ENCODE measurements at regions not wholly inside any gene's neighbourhood (a gene's known extent, or its start where the extent isn't known, plus 50 kb on each side); places are given as distances from the start of the nearest gene placed in this dataset.

- H3K4me3 ChIP-seq (ENCODE audit: low read length), result no peak overlapping the region
- no peak for ATAC-seq
- H3K4me1 ChIP-seq (ENCODE audit: control insufficient read depth, insufficient read depth, low read length), result no peaks in the 10 kb centered on the region
- H3K27ac Mint-ChIP-seq, result no peak overlapping the region
- H3K4me3 Mint-ChIP-seq, result no peak overlapping the region
- H3K27ac ChIP-seq (ENCODE audit: low read length), result no peak overlapping the region
- H3K36me3 ChIP-seq (ENCODE audit: control insufficient read depth, insufficient read depth, low read length), result no peaks in the 10 kb centered on the region
- intact Hi-C loops (cut with micrococcal nuclease), result no loop called here
- no peaks in the 10 kb centered on the region for H3K9me3 ChIP-seq (ENCODE audit: control insufficient read depth, insufficient read depth, low read length)
- no peak for DNase-seq
- H3K4me1 Mint-ChIP-seq, result no peaks in the 10 kb centered on the region
- H3K27me3 ChIP-seq (ENCODE audit: control insufficient read depth, insufficient read depth, low read length), result no peaks in the 10 kb centered on the region
- TF ChIP-seq CTCF (IDR thresholded peaks at IDR 0.05), result no peak
- H3K27me3 Mint-ChIP-seq (ENCODE audit: low read depth in 2 of 2), result peaks cover 0 to 28% of the 10 kb centered on the region in 2 donors
- 100% methylated on average over 1 of the region's 1 CpG for WGBS (ENCODE audit: insufficient coverage)
- no peaks in the 10 kb centered on the region for H3K9me3 Mint-ChIP-seq
- H3K36me3 Mint-ChIP-seq, result no peaks in the 10 kb centered on the region
Observed at GRCh38 chr16:80489173-80489572, 51.6 kb upstream of the DYNLRB2 start.

DNA sequence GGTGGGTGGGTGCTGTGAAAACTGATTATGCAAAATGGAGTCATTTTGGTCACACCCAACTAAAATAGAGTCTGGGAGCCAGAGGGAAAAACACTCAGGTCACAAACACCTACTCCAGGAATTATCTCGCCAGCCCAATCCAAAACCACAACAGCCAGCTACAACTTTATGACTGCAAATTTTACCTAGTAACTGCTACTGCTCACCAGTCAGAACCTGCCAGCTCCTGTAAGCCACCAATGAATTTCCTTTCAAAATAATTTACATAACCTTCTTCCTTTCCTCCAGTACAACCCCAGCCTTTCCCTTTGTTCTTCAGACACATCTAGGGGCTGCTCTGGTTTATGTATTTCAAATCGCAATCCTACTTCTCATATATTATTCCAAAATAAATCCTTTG is 52.6 kb upstream of the DYNLRB2 start:
- Histone ChIP-seq H3K9me3 (ENCODE audit: control insufficient read depth, insufficient read depth, low read length) (no peaks in the 10 kb centered on the region), H3K4me1 (ENCODE audit: control insufficient read depth, insufficient read depth, low read length) (no peaks in the 10 kb centered on the region), H3K4me3 (ENCODE audit: low read length) (no peak overlapping the region), H3K36me3 (ENCODE audit: control insufficient read depth, insufficient read depth, low read length) (no peaks in the 10 kb centered on the region), H3K27me3 (ENCODE audit: control insufficient read depth, insufficient read depth, low read length) (no peaks in the 10 kb centered on the region), H3K27ac (ENCODE audit: low read length) (no peak overlapping the region)
- WGBS (ENCODE audit: insufficient coverage), result 78% methylated on average over 2 of the region's 2 CpGs
- Mint-ChIP-seq H3K27me3 (ENCODE audit: low read depth in 2 of 2) (peaks cover 3 to 35% of the 10 kb centered on the region in 2 donors), H3K4me3 (no peak overlapping the region), H3K9me3 (no peaks in the 10 kb centered on the region), H3K4me1 (no peaks in the 10 kb centered on the region), H3K36me3 (no peaks in the 10 kb centered on the region), H3K27ac (no peak overlapping the region)
- TF ChIP-seq CTCF (IDR thresholded peaks at IDR 0.05), result no peak
- DNase-seq (no peak), ATAC-seq (no peak)
- intact Hi-C loops (cut with micrococcal nuclease), result no loop called here

DNA sequence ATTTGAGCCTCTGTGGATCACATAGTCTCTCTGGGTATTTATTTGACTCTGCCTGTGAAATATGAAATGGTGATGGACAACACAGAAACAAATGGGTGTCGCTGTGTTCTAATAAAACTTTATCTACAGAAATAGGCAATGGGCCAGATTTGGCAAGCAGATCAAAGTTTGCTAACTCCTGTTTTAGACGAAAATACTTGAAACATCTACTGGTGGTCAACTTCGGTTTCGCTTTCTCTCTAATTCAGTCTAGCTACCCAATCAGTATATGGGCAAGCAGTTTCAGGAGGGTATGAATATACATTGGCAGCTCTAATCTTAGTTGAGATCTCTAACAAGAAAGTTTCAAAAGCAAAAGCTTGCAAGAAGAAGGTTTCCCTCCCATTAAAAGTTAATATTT is 60.1 kb upstream of the DYNLRB2 start:
- ATAC-seq, result no peak
- H3K4me1 ChIP-seq (ENCODE audit: control insufficient read depth, insufficient read depth, low read length), result no peaks in the 10 kb centered on the region
- DNase-seq, result no peak
- no peak for TF ChIP-seq CTCF (IDR thresholded peaks at IDR 0.05)
- H3K4me1 Mint-ChIP-seq, result no peaks in the 10 kb centered on the region
- H3K4me3 ChIP-seq (ENCODE audit: low read length), result no peak overlapping the region
- no peak overlapping the region for H3K27ac ChIP-seq (ENCODE audit: low read length)
- no peaks in the 10 kb centered on the region for H3K9me3 Mint-ChIP-seq
- peaks cover 15 to 44% of the 10 kb centered on the region in 2 donors for H3K27me3 Mint-ChIP-seq (ENCODE audit: low read depth in 2 of 2)
- H3K4me3 Mint-ChIP-seq, result no peak overlapping the region
- no peaks in the 10 kb centered on the region for H3K27me3 ChIP-seq (ENCODE audit: control insufficient read depth, insufficient read depth, low read length)
- H3K36me3 ChIP-seq (ENCODE audit: control insufficient read depth, insufficient read depth, low read length), result no peaks in the 10 kb centered on the region
- 75% methylated on average over 4 of the region's 4 CpGs for WGBS (ENCODE audit: insufficient coverage)
- H3K9me3 ChIP-seq (ENCODE audit: control insufficient read depth, insufficient read depth, low read length), result no peaks in the 10 kb centered on the region
- intact Hi-C loops (cut with micrococcal nuclease), result no loop called here
- no peak overlapping the region for H3K27ac Mint-ChIP-seq
- no peaks in the 10 kb centered on the region for H3K36me3 Mint-ChIP-seq

DNA sequence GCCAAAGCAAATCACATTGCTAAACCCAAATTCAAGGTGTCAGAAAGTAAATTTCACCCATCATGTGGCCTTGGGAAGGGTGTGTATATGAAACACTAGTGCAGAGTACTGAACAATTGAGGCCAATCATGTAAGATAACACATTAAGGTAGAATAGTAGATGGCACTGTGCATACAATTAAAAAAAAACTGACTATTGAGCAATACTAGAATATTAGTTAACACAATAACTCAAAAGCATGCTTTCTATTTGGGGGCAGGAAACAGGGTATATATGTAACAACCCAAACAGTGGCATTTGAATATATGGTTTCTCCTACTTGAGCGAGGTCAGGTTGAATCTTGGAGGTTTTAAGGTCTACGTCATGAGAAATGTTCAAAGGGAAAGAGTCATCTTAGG is 63.0 kb upstream of the DYNLRB2 start:
- Mint-ChIP-seq H3K4me3 (no peak overlapping the region), H3K36me3 (no peaks in the 10 kb centered on the region), H3K27me3 (ENCODE audit: low read depth in 2 of 2) (peaks cover 17 to 29% of the 10 kb centered on the region in 2 donors), H3K9me3 (no peaks in the 10 kb centered on the region), H3K27ac (no peak overlapping the region), H3K4me1 (no peaks in the 10 kb centered on the region)
- H3K4me3 ChIP-seq (ENCODE audit: low read length), result no peak overlapping the region
- no peaks in the 10 kb centered on the region for H3K4me1 ChIP-seq (ENCODE audit: control insufficient read depth, insufficient read depth, low read length)
- no peaks in the 10 kb centered on the region for H3K9me3 ChIP-seq (ENCODE audit: control insufficient read depth, insufficient read depth, low read length)
- ATAC-seq (no peak), DNase-seq (no peak)
- TF ChIP-seq CTCF (IDR thresholded peaks at IDR 0.05), result no peak
- intact Hi-C loops (cut with micrococcal nuclease), result no loop called here
- WGBS (ENCODE audit: insufficient coverage), result 60% methylated on average over 1 of the region's 2 CpGs
- no peaks in the 10 kb centered on the region for H3K27me3 ChIP-seq (ENCODE audit: control insufficient read depth, insufficient read depth, low read length)
- H3K27ac ChIP-seq (ENCODE audit: low read length), result no peak overlapping the region
- no peaks in the 10 kb centered on the region for H3K36me3 ChIP-seq (ENCODE audit: control insufficient read depth, insufficient read depth, low read length)
